ENCODE measurements at regions not wholly inside any gene's neighbourhood (a gene's known extent, or its start where the extent isn't known, plus 50 kb on each side); places are given as distances from the start of the nearest gene placed in this dataset.

GRCh38 chr4:57205580-57205979, 95.4 kb upstream of the IGFBP7 start:
- WGBS (ENCODE audit: low lambda C conversion rate): 3% methylated on average over 1 of the region's 1 CpG

More at GRCh38 chr4:57205580-57205979, 95.4 kb upstream of the IGFBP7 start:
- ATAC-seq (no peak), FAIRE-seq (no peak), DNase-seq (ENCODE audit: low spot score) (no peak)
- Histone ChIP-seq H3K79me2 (ENCODE audit: insufficient read depth, low read length) (no peaks in the 10 kb centered on the region), H3K27ac (ENCODE audit: extremely low read length, insufficient read depth, low read length) (no peak overlapping the region), H3K36me3 (replicated peaks in 1 of 2; ENCODE audit: control insufficient read depth in 1 of 2, insufficient read depth in 2 of 2, low read length in 2 of 2) (no peaks in the 10 kb centered on the region), H3K27me3 (ENCODE audit: control insufficient read depth in 1 of 2, insufficient read depth in 2 of 2, low read length in 2 of 2) (no peaks in the 10 kb centered on the region), H3K4me3 (replicated peaks in 1 of 3; ENCODE audit: insufficient read depth in 1 of 3, low read depth in 2 of 3, low read length in 3 of 3) (no peak overlapping the region), H3K9ac (ENCODE audit: insufficient read depth, low read depth, low read length) (no peak overlapping the region), H3K9me3 (ENCODE audit: low read length) (no peaks in the 10 kb centered on the region), H2AFZ (ENCODE audit: low read length) (no peak overlapping the region), H3K4me1 (ENCODE audit: insufficient read depth, low read length) (no peaks in the 10 kb centered on the region), H4K20me1 (ENCODE audit: insufficient read depth, low read length) (no peaks in the 10 kb centered on the region), H3K4me2 (ENCODE audit: low read depth, low read length) (no peak overlapping the region)
- TF ChIP-seq SRSF4 (IDR thresholded peaks at IDR 0.05; ENCODE audit: low read depth, low read length, poor library complexity, severe bottlenecking): no peak
- no peak for TF ChIP-seq ZNF768 (CRISPR knock-in tag; IDR thresholded peaks at IDR 0.05)
- TF ChIP-seq ZNF430 (CRISPR knock-in tag; IDR thresholded peaks at IDR 0.05): no peak
- no peak for TF ChIP-seq ZHX1 (CRISPR knock-in tag; IDR thresholded peaks at IDR 0.05; ENCODE audit: low read depth)
- TF ChIP-seq ZNF570 (CRISPR knock-in tag; IDR thresholded peaks at IDR 0.05; ENCODE audit: borderline replicate concordance): no peak
- no peak for TF ChIP-seq KDM6A (CRISPR knock-in tag; IDR thresholded peaks at IDR 0.05; ENCODE audit: low read depth)
- no peak for TF ChIP-seq ETV6 (CRISPR knock-in tag; conservative IDR thresholded peaks at IDR 0.05)
- TF ChIP-seq SATB2 (CRISPR knock-in tag; IDR thresholded peaks at IDR 0.05): no peak
- no peak for TF ChIP-seq ETV5 (CRISPR knock-in tag; IDR thresholded peaks at IDR 0.05; ENCODE audit: borderline replicate concordance)
- no peak for TF ChIP-seq SOX6 (IDR thresholded peaks at IDR 0.05)
- no peak for TF ChIP-seq SOX6 (CRISPR knock-in tag; IDR thresholded peaks at IDR 0.05)
- no peak for TF ChIP-seq ZNF543 (CRISPR knock-in tag; IDR thresholded peaks at IDR 0.05)
- TF ChIP-seq MED13 (CRISPR knock-in tag; IDR thresholded peaks at IDR 0.05): no peak
- in situ Hi-C loops (cut with HindIII; ENCODE audit: extremely low pct_ligation_motif_present, low pct_unique_long_range_greater_than_20kb) (no loop called here), intact Hi-C loops (cut with micrococcal nuclease; ENCODE audit: unreplicated experiment) (no loop called here)
- BruUV-seq (replicated peaks): no TSS peak
- ChIA-PET CTCF (ENCODE audit: low intra/inter-chr PET ratio, low total read pairs) (no interaction called here), POLR2A (no interaction called here)

Data from HepG2 (cell line).